ENCODE measurements at regions not wholly inside any gene's neighbourhood (a gene's known extent, or its start where the extent isn't known, plus 50 kb on each side); places are given as distances from the start of the nearest gene placed in this dataset.

- no peak for DNase-seq (ENCODE audit: low read depth)
These were observed 58.7 kb upstream of the TGM3 start for GRCh38 chr20:2237059-2237458.

- DNase-seq (ENCODE audit: low read depth): no peak
These were observed 57.2 kb upstream of the TGM3 start for GRCh38 chr20:2238601-2239000.

- DNase-seq (ENCODE audit: low read depth): no peak
These were observed 55.0 kb upstream of the TGM3 start for GRCh38 chr20:2240835-2241234.

- DNase-seq (ENCODE audit: low read depth): no peak
These were observed 53.1 kb upstream of the TGM3 start for GRCh38 chr20:2242678-2243077.

- DNase-seq (ENCODE audit: low read depth): no peak
These were observed 51.3 kb upstream of the TGM3 start for GRCh38 chr20:2244523-2244922.

- DNase-seq (ENCODE audit: low read depth): no peak
These were observed 50.8 kb upstream of the TGM3 start for GRCh38 chr20:2244993-2245392.

GRCh38 chr20:2245637-2246036 is 50.2 kb upstream of the TGM3 start:
- DNase-seq (ENCODE audit: low read depth): no peak
